ENCODE measurements at regions not wholly inside any gene's neighbourhood (a gene's known extent, or its start where the extent isn't known, plus 50 kb on each side); places are given as distances from the start of the nearest gene placed in this dataset.

GRCh38 chr9:113650207-113651131 lies 186.9 kb downstream of the RGS3 start:
- H3K27me3 ChIP-seq, result no peaks in the 10 kb centered on the region
- TF ChIP-seq POLR2A (IDR thresholded peaks at IDR 0.05), result no peak
- TF ChIP-seq CTCF (IDR thresholded peaks at IDR 0.05), result no peak
- no peaks in the 10 kb centered on the region for H3K9me3 ChIP-seq
- intact Hi-C loops (cut with DNase I), result loop anchor here (5.0 kb wide), 2 partner anchors 48 to 203 kb away; no protein-coding TSS in a partner anchor
- no peak overlapping the region for H3K27ac ChIP-seq
- WGBS, 2 donors, result 80 to 86% methylated on average over 8 to 15 of the region's 16 CpGs
- H3K4me3 ChIP-seq, result no peak overlapping the region
- peaks cover 6% of the 10 kb centered on the region for H3K4me1 ChIP-seq
- ATAC-seq (no peak), DNase-seq (no peak)
- H3K36me3 ChIP-seq (replicated peaks in 1 of 2; ENCODE audit: insufficient read depth in 1 of 2, low read depth in 2 of 2), result no peaks in the 10 kb centered on the region

DNA sequence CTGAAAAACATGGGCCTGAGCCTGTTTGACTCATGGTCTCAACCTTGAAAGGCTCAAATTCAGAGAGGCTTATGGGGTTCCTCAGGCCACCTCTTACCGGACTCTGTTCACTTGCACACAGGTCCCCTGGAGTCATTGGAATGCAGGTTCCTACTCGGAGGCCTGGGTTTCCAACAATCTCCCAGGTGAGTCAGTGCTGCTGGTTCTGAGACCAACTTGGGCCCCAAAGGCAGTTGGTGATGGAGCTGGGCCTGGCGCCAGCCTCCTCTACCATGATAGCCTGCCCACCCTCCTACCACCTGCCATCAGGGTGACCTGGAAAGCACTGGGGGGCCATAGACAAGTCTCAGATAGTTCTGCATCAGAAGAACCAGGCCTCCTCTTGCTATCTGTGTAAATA lies 188.4 kb downstream of the RGS3 start:
- DNase-seq (no peak), ATAC-seq (no peak)
- Histone ChIP-seq H3K9me3 (no peaks in the 10 kb centered on the region), H3K4me1 (peaks cover 6% of the 10 kb centered on the region), H3K4me3 (no peak overlapping the region), H3K36me3 (replicated peaks in 1 of 2; ENCODE audit: insufficient read depth in 1 of 2, low read depth in 2 of 2) (no peaks in the 10 kb centered on the region), H3K27me3 (no peaks in the 10 kb centered on the region), H3K27ac (no peak overlapping the region)
- no peak for TF ChIP-seq CTCF (IDR thresholded peaks at IDR 0.05)
- no peak for TF ChIP-seq POLR2A (IDR thresholded peaks at IDR 0.05)
- intact Hi-C loops (cut with DNase I), result loop anchor here (5.0 kb wide), 2 partner anchors 50 to 205 kb away; no protein-coding TSS in a partner anchor
- WGBS, 2 donors, result 84 to 91% methylated on average over 2 to 3 of the region's 3 CpGs

GRCh38 chr9:113652355-113653152 lies 189.0 kb downstream of the RGS3 start:
- H3K4me1 ChIP-seq, result peaks cover 6% of the 10 kb centered on the region
- no peak overlapping the region for H3K27ac ChIP-seq
- WGBS, 2 donors, result 58 to 67% methylated on average over 6 of the region's 6 CpGs
- ATAC-seq (no peak), DNase-seq (no peak)
- TF ChIP-seq POLR2A (IDR thresholded peaks at IDR 0.05) (no peak), CTCF (IDR thresholded peaks at IDR 0.05) (no peak)
- H3K9me3 ChIP-seq, result no peaks in the 10 kb centered on the region
- H3K36me3 ChIP-seq (replicated peaks in 1 of 2; ENCODE audit: insufficient read depth in 1 of 2, low read depth in 2 of 2), result no peaks in the 10 kb centered on the region
- H3K27me3 ChIP-seq, result no peaks in the 10 kb centered on the region
- intact Hi-C loops (cut with DNase I), result loop anchor here (5.0 kb wide), 2 partner anchors 50 to 205 kb away; no protein-coding TSS in a partner anchor
- no peak overlapping the region for H3K4me3 ChIP-seq

DNA sequence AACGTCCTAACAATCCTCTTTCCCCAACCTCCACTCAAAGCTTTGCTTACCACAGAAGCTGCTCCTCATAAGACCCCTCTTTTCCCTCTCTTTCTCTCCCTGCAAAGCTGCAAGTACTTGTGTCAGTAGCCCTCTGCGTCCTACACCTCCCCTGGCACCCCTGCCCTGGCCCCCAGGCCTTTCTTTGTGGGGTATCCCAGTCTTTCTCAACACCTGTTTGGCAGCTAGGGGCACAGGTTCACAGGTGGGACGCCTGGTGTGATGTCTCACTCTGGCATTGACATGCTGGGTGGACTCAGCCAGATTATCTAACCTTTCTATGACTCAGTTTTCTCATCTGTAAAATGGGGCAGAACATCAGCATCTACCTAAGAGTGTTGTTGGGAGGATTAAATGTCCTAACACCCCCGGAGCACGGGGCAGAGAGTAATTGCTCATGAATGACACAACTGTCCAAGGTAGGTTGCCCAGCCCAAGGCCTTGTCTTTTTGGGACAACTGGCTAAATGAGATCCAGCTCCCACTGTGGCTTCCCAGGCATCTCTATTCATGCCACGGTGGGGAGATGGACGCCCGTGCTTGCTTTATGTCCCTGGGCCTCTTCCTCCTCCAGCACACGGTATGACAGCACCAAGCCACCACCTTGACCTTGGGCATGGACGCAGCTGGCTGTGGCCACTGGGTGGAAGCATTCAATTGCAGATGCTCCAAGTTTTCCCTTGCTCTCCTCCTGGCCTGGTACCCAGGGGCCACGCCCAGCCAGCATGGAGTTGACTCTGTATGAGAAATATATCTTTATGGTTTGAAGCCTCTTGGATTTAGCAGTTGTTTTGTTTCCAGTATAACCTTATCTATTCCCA lies 190.4 kb downstream of the RGS3 start:
- no peak for ATAC-seq
- Histone ChIP-seq H3K27me3 (peaks cover 0 to under 1% of the 10 kb centered on the region in 2 donors), H3K4me1 (peaks cover 6% of the 10 kb centered on the region), H3K4me3 (no peak overlapping the region), H3K9me3 (no peaks in the 10 kb centered on the region), H3K36me3 (replicated peaks in 1 of 2; ENCODE audit: insufficient read depth in 1 of 2, low read depth in 2 of 2) (no peaks in the 10 kb centered on the region), H3K27ac (peak overlapping the region in 1 of 4 donors; percentile 41)
- DNase-seq, result no peak
- intact Hi-C loops (cut with DNase I), result loop anchor here (5.0 kb wide), 2 partner anchors 52 to 207 kb away; no protein-coding TSS in a partner anchor
- WGBS, 2 donors, result 74 to 81% methylated on average over 11 of the region's 11 CpGs
- no peak for TF ChIP-seq POLR2A (IDR thresholded peaks at IDR 0.05)
- TF ChIP-seq CTCF (IDR thresholded peaks at IDR 0.05), result no peak
